GM19328 (cell line): ENCODE measurements at regions not wholly inside any gene's neighbourhood (a gene's known extent, or its start where the extent isn't known, plus 50 kb on each side); places are given as distances from the start of the nearest gene placed in this dataset.
A peak's percentile ranks its signal among the peaks of the same experiment; 100 is the strongest.
"Not testable (repeated sequence)": the region's sequence is repeated elsewhere in the genome, so short reads cannot be mapped to it uniquely, and the experiment has no call there.

ENCODE experiments used
- ATAC-seq: cut with Tn5 transposase; IDR thresholded peaks from one replicate; pipeline ENCODE4 v1.9.1; 2021; ENCODE audit warnings: mild to moderate bottlenecking, moderate library complexity; ENCODE audit not compliant: unreplicated experiment

GRCh38 chr12:11446372-11446771 lies 51.0 kb upstream of the PRB2 start:
- ATAC-seq, result no peak

GRCh38 chr12:11457996-11458645 lies 62.8 kb upstream of the PRB2 start:
- no peak for ATAC-seq

- no peak for ATAC-seq
Observed at GRCh38 chr12:11460343-11461023, 65.1 kb upstream of the PRB2 start.

- ATAC-seq, result no peak
Observed at GRCh38 chr12:11461433-11461832, 66.1 kb upstream of the PRB2 start.

GRCh38 chr12:11477110-11477509 lies 81.7 kb upstream of the PRB2 start:
- ATAC-seq, result no peak

GRCh38 chr12:11482955-11483354 lies 87.6 kb upstream of the PRB2 start:
- no peak for ATAC-seq

GRCh38 chr12:11486623-11487444 lies 91.5 kb upstream of the PRB2 start:
- ATAC-seq, result peak; percentile 75

GRCh38 chr12:11496157-11496851 lies 100.9 kb upstream of the PRB2 start:
- no peak for ATAC-seq

GRCh38 chr12:11497438-11497837 lies 102.1 kb upstream of the PRB2 start:
- ATAC-seq, result no peak

GRCh38 chr12:11497995-11498394 lies 102.6 kb upstream of the PRB2 start:
- no peak for ATAC-seq

GRCh38 chr12:11498574-11498973 lies 103.2 kb upstream of the PRB2 start:
- ATAC-seq, result not testable (repeated sequence)

- ATAC-seq, result no peak
Observed at GRCh38 chr12:11499806-11500187, 104.4 kb upstream of the PRB2 start.

GRCh38 chr12:11500188-11500860 lies 105.0 kb upstream of the PRB2 start:
- ATAC-seq, result no peak

GRCh38 chr12:11500861-11501230 lies 105.5 kb upstream of the PRB2 start:
- ATAC-seq, result no peak

- ATAC-seq, result no peak
Observed at GRCh38 chr12:11508699-11509098, 113.3 kb upstream of the PRB2 start.

- ATAC-seq, result no peak
Observed at GRCh38 chr12:11509326-11509725, 114.0 kb upstream of the PRB2 start.

- ATAC-seq, result no peak
Observed at GRCh38 chr12:11510671-11511070, 115.3 kb upstream of the PRB2 start.

GRCh38 chr12:11513288-11513687 lies 117.9 kb upstream of the PRB2 start:
- ATAC-seq, result no peak

- ATAC-seq, result no peak
Observed at GRCh38 chr12:11517080-11517479, 121.7 kb upstream of the PRB2 start.

- no peak for ATAC-seq
Observed at GRCh38 chr12:11524446-11524845, 125.0 kb upstream of the ETV6 start.

- no peak for ATAC-seq
Observed at GRCh38 chr12:11534064-11534463, 115.4 kb upstream of the ETV6 start.
